SH-SY5Y (cell line): ENCODE measurements at regions not wholly inside any gene's neighbourhood (a gene's known extent, or its start where the extent isn't known, plus 50 kb on each side); places are given as distances from the start of the nearest gene placed in this dataset.

Experiments
- GATA2 ChIP-seq: IDR thresholded peaks from 2 replicates; pipeline ENCODE4 v1.6.1; 2011; ENCODE audit warnings: mild to moderate bottlenecking, low read depth, low read length
- GATA3 ChIP-seq: IDR thresholded peaks from 2 replicates; pipeline ENCODE4 v1.6.1; 2011; ENCODE audit warnings: low read depth, mild to moderate bottlenecking, low read length, moderate library complexity

- TF ChIP-seq GATA2 (no peak), GATA3 (no peak)
These were observed 60.7 kb upstream of the ICA1 start for GRCh38 chr7:8322667-8323066.
